Vagina (tissue), 2 donors: ENCODE measurements at regions not wholly inside any gene's neighbourhood (a gene's known extent, or its start where the extent isn't known, plus 50 kb on each side); places are given as distances from the start of the nearest gene placed in this dataset.
"Not testable (repeated sequence)": the region's sequence is repeated elsewhere in the genome, so short reads cannot be mapped to it uniquely, and the experiment has no call there.

Experiments used
- DNase-seq, 2 donors: peaks; one replicate each; pipeline ENCODE4 v3.0.0-alpha.2; 2017; ENCODE audit errors: extremely low spot score in 2 of 2
- H3K27ac ChIP-seq: fragments of 200-600 bp; sonication (generic); one replicate; pipeline ENCODE4 v1.5.1; 2019
- H3K27me3 ChIP-seq: fragments of 200-600 bp; sonication (generic); one replicate; pipeline ENCODE4 v1.5.1; 2019
- H3K36me3 ChIP-seq, 2 donors: fragments of 200-600 bp; sonication (generic); one replicate each; pipeline ENCODE4 v1.5.1; 2017 to 2019
- H3K4me1 ChIP-seq: fragments of 200-600 bp; sonication (generic); one replicate; pipeline ENCODE4 v1.5.1; 2019
- H3K4me3 ChIP-seq, 2 donors: fragments of 200-600 bp; sonication (generic); 1 replicate in 1 of 2; 2 replicates in 1 of 2; pipeline ENCODE4 v1.5.1; 2016 to 2019
- H3K9me3 ChIP-seq: fragments of 200-600 bp; sonication (generic); one replicate; pipeline ENCODE4 v1.5.1; 2019
- intact Hi-C: fragments of 100-400 bp; cut with DNase I; formaldehyde crosslinking; loops from one replicate; pipeline ENCODE4 v1.15.1; 2023
- TF ChIP-seq, protein P1 (sequence below), 3 experiments: fragments of 450-650 bp in 2 of 3; fragments of 200-600 bp in 1 of 3; sonication (generic) in 1 of 3; IDR thresholded peaks; one replicate each; pipeline ENCODE4 v1.5.1; 2017 to 2019; ENCODE audit warnings: antibody characterized with exemption in 3 of 3, mild to moderate bottlenecking in 2 of 3, moderate library complexity in 2 of 3

DNA sequence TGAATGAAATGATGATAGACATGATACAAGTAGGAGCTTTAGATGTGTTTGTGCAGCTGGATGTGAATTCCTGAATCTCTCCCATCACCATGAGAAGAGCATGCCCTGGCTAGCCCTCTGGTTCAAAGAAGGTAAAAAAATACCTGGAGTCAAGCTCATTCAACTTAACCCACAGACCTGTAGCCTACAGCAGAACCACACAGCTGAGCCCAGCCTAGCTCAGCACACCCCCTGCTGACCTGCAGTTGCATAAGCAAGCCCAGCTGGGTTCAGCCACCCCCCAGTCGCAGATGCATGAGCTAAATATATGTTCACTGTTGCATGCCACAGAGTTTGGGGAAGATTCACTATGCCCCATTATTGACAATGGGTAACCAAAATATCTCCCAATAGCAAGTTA is 130.6 kb upstream of the RRN3 start:
- H3K27ac ChIP-seq: not testable (repeated sequence)

GRCh38 chr16:15223398-15223797 is 129.3 kb upstream of the RRN3 start:
- DNase-seq, H3K36me3 ChIP-seq, H3K9me3 ChIP-seq, H3K27ac ChIP-seq, H3K27me3 ChIP-seq, H3K4me3 ChIP-seq, intact Hi-C loops, H3K4me1 ChIP-seq: not testable (repeated sequence)

More for the DNA sequence above, 130.6 kb upstream of the RRN3 start:
- H3K36me3 ChIP-seq, H3K4me1 ChIP-seq, DNase-seq, H3K27me3 ChIP-seq, H3K4me3 ChIP-seq, intact Hi-C loops, H3K9me3 ChIP-seq: not testable (repeated sequence)

DNA sequence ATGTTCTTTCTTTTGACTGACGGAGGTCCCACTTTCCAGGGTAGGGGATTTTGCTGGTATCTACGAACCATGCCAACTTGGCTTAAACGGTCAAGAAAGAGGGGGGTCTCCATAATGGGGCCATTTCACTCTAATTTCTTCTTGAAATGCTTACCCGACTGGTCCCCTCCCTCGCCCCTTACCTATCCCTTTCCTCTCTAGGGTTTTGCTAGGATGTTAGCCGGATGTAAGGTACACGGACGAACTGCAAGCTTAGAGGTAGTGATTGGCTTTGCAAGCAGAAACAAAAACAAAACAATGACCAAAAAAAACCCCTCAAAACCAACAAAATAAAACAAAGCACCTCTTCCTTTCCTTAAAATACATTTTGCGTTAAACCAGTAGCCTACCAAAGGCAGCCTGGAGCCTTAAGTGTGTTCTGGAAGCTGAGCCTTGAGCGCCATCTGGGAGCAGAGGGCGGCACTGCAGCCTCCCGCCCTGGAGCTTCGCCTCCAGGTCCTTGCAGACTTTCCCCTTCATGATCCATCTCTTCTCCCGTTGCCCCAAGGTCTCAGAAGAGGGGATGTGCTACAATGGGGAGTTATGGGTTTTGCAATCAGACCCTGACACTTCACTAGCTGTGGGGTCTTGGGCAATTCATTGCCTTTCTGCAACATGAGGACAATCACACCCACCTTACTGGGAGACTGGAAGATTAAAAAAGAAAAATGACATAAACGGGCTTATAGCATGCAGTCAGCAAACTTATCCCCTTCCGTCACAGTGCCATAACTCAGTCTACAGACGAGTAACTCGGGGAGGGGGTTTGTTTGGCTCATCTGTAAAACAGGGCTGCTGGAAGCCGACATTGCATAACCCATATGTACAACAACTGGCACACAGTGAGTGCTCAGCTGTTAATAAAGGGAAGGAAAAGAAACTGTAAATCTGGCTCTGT is 125.9 kb upstream of the RRN3 start:
- H3K27ac ChIP-seq, H3K36me3 ChIP-seq, H3K27me3 ChIP-seq, H3K4me1 ChIP-seq, H3K9me3 ChIP-seq, intact Hi-C loops, H3K4me3 ChIP-seq: not testable (repeated sequence)
- TF ChIP-seq, protein P1, sequence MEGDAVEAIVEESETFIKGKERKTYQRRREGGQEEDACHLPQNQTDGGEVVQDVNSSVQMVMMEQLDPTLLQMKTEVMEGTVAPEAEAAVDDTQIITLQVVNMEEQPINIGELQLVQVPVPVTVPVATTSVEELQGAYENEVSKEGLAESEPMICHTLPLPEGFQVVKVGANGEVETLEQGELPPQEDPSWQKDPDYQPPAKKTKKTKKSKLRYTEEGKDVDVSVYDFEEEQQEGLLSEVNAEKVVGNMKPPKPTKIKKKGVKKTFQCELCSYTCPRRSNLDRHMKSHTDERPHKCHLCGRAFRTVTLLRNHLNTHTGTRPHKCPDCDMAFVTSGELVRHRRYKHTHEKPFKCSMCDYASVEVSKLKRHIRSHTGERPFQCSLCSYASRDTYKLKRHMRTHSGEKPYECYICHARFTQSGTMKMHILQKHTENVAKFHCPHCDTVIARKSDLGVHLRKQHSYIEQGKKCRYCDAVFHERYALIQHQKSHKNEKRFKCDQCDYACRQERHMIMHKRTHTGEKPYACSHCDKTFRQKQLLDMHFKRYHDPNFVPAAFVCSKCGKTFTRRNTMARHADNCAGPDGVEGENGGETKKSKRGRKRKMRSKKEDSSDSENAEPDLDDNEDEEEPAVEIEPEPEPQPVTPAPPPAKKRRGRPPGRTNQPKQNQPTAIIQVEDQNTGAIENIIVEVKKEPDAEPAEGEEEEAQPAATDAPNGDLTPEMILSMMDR (IDR thresholded peaks at IDR 0.05): peak; percentile 51 to 69 (median 57)
- peak in 1 of 2 donors; percentile 56 for DNase-seq

DNA sequence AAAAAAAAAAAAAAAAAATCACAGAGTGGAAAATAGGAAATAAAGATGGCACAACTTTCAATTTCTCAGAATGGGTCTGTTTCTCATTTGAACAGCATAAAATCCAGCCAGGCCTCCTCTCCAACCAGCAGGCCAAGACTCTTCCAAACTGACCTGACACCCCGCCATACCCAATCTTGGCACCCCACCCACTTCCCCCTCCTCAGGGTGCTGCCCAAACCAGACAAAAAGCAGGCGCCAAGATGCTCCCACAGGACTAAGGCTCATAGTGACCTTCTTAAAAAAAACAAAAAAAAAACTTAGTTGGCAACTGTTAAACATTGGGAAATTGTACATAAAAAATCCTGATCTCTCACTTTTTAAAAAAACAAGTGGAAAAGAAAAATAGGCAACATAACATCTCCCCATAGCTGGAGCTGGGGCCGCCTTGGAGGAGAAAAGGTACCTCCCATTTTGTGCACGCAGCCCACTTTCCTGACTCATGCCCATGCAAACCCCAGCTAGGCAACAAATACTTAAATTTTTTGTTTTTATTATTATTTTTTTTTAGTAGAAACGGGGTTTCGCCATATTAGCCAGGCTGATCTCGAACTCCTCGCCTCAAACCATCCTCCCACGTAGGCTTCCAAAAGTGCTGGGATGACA is 124.9 kb upstream of the RRN3 start:
- H3K9me3 ChIP-seq, intact Hi-C loops, H3K27ac ChIP-seq, H3K4me1 ChIP-seq, H3K27me3 ChIP-seq, H3K4me3 ChIP-seq, DNase-seq, H3K36me3 ChIP-seq: not testable (repeated sequence)

DNA sequence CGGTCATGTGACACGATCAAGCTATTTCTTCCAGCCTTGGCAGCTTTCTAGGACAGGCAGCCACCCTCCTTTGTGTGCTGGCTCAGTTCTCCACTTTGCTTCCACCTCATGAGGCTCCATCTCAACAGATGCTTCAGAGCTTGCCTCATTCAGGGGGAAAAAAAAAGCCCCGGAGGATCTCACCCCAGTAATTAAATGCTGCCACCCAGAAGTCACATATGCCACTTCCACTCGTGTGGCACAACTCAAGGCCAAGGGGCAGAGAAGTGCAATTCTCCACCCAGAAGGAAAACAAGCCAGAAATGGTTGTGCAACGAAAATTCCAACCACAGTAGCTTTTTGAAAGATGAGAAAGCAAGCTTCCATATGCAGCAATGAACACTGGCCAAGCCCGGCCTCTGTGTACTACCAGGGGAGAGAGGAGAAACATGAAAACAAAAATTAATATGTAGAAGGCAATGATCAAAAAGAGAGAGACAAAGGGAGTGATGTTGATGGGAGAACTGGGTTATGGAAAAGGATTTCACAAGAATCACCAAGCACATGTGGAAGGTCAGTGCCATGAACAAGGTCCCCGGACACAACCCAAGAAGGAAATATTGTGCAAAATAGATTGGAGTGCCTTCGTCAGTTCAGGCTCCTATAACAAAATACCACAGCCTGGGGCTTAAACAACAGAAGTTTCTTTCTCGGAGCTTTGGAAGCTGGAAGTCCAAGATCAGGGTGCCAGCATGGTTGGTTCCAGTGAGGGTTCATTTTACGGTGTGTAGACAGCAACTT is 113.3 kb upstream of the RRN3 start:
- intact Hi-C loops: not testable (repeated sequence)

GRCh38 chr16:15206439-15206838 is 112.4 kb upstream of the RRN3 start:
- H3K4me3 ChIP-seq, DNase-seq, H3K36me3 ChIP-seq, H3K4me1 ChIP-seq, H3K9me3 ChIP-seq, intact Hi-C loops, H3K27ac ChIP-seq, H3K27me3 ChIP-seq: not testable (repeated sequence)

More for the DNA sequence above, 113.3 kb upstream of the RRN3 start:
- not testable (repeated sequence) for H3K27ac ChIP-seq, H3K36me3 ChIP-seq, H3K4me3 ChIP-seq, DNase-seq, H3K9me3 ChIP-seq, H3K4me1 ChIP-seq, H3K27me3 ChIP-seq

- H3K36me3 ChIP-seq, H3K27me3 ChIP-seq, intact Hi-C loops, DNase-seq, H3K4me1 ChIP-seq, H3K9me3 ChIP-seq, H3K27ac ChIP-seq, H3K4me3 ChIP-seq: not testable (repeated sequence)
Observed at GRCh38 chr16:15205939-15206338, 111.9 kb upstream of the RRN3 start.

GRCh38 chr16:15204571-15204970 is 110.5 kb upstream of the RRN3 start:
- H3K4me3 ChIP-seq, H3K27ac ChIP-seq, H3K36me3 ChIP-seq, H3K27me3 ChIP-seq, intact Hi-C loops, H3K9me3 ChIP-seq, DNase-seq, H3K4me1 ChIP-seq: not testable (repeated sequence)

DNA sequence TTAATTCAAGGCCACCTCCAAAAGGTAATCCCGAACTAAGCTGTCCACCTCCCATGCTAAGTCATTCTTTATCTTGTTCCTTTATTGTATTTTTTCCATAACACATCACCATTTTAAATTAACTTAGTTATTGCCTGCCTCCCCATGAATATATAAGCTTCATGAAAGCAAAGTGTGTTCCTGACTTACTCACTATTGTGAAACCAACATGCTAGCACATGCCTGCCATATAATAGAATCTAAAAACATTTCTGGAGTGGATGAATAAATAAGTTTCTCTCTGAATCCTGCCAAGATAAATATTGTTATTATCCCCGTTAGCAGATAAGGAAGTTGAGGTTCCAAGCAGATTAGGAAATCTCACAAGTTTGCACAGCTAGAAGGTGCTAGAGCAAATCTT is 98.7 kb upstream of the RRN3 start:
- H3K27ac ChIP-seq, H3K4me3 ChIP-seq, intact Hi-C loops, H3K4me1 ChIP-seq, DNase-seq, H3K36me3 ChIP-seq, H3K27me3 ChIP-seq, H3K9me3 ChIP-seq: not testable (repeated sequence)

- H3K27ac ChIP-seq, intact Hi-C loops, H3K4me1 ChIP-seq, H3K36me3 ChIP-seq, H3K4me3 ChIP-seq, H3K27me3 ChIP-seq, H3K9me3 ChIP-seq, DNase-seq: not testable (repeated sequence)
Observed at GRCh38 chr16:15192197-15192596, 98.1 kb upstream of the RRN3 start.

- H3K4me3 ChIP-seq, intact Hi-C loops, H3K9me3 ChIP-seq, DNase-seq, H3K27ac ChIP-seq, H3K27me3 ChIP-seq, H3K36me3 ChIP-seq, H3K4me1 ChIP-seq: not testable (repeated sequence)
Observed at GRCh38 chr16:15189478-15189877, 95.4 kb upstream of the RRN3 start.
